GF-D8 (cell line): ENCODE measurements at regions not wholly inside any gene's neighbourhood (a gene's known extent, or its start where the extent isn't known, plus 50 kb on each side); places are given as distances from the start of the nearest gene placed in this dataset.

ENCODE experiments used
- DNase-seq: peaks from one replicate; lab custom pipeline; 2025; lab: John Stamatoyannopoulos, UW

DNA sequence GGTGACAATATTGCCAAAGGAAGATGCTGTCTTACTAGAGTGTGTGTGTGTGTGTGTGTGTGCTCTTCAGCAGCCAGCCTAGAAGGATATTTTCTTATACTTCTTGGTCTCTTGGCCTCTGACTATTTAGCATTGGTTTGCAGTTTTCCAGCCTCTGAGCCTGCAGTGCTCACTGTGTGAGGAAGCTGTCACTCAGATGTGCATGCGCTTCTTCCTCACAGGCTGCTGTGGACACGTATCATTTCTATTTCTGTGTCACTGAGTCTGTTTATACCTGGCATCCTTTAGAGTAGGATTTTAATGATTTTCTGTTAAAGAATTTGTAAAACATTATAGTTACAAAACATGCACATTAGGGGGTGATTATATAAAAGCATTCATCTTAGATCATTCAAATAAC lies 83.3 kb downstream of the ALDH8A1 start:
- DNase-seq: no peak

DNA sequence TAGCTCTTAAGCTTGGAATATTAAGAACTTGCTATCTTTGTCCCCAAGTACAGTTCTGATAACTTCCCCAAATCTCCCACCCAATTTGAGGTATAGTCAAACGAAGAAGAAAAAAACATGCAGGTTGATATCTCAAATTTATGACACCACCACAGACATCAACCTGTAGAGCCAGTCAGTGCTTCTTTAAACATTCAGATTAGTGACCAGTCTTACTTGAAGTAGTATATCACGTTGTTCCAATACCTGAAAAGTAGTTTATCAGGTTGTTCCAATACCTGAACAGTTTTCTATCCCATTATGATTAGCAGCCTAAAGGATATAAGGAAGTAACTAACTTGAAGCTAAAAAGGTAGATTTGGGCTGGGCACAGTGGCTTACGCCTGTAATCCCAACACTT lies 85.3 kb downstream of the ALDH8A1 start:
- no peak for DNase-seq

DNA sequence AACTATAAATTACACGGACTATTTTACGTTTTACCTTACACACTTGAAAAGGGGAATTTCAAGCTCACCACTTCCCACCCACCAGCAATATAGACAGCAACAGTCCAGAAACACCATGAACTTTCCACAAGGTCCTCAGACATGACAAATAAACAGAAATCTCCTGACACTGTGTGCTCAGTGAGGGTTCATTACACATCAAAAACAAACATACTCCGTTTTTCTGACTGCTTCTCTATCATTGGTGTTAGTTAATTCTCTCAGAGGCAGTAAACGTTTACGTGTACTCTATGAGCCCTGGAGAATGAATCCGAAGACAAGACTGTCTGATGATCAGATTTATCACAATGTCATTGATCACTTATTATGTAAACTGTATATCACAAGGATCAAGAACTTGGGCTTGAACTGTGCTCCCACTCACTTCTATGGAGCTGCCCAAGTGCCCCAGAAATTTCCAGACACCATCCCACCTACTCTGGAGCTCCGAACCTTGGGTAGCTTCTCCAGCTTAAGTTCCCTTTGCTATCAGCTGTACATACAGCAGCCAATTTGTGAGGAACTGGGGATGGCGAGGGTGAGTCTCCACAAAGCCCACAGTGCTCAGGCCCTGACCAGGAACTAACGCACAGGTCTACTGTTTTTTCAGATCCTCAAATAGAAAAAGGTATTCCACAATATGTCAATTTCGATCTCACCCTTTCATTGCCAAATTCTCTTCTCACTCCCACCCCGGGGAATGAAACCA lies 86.0 kb downstream of the ALDH8A1 start:
- no peak for DNase-seq

GRCh38 chr6:134854366-134854765 lies 95.5 kb downstream of the ALDH8A1 start:
- no peak for DNase-seq

GRCh38 chr6:134853111-134854055 lies 96.5 kb downstream of the ALDH8A1 start:
- no peak for DNase-seq

- DNase-seq: no peak
These were observed 98.4 kb downstream of the ALDH8A1 start for GRCh38 chr6:134851548-134851947.

- no peak for DNase-seq
These were observed 99.1 kb downstream of the ALDH8A1 start for GRCh38 chr6:134850721-134851305.

- no peak for DNase-seq
These were observed 99.9 kb downstream of the ALDH8A1 start for GRCh38 chr6:134849920-134850447.

DNA sequence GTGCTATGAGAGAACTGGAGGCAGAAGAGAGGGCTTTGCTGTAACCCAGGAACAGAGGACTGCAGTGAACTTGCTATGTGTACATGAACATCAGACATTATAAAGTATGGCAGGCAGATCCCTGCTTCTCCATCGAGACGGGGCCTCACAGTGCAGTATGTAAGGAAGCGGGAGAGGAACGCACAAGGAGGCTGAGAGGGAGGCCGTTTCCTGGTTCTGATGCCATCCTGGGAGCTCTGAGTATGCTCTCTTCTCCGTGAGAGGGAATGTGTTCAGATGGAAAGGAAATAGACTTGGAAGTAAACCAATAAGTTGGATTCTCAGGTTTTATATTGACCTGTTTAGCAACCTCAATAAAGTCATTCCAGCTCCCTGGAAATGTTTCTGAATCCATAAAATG lies 101.8 kb downstream of the ALDH8A1 start:
- DNase-seq: no peak

GRCh38 chr6:134846865-134847264 lies 103.0 kb downstream of the ALDH8A1 start:
- DNase-seq: no peak

DNA sequence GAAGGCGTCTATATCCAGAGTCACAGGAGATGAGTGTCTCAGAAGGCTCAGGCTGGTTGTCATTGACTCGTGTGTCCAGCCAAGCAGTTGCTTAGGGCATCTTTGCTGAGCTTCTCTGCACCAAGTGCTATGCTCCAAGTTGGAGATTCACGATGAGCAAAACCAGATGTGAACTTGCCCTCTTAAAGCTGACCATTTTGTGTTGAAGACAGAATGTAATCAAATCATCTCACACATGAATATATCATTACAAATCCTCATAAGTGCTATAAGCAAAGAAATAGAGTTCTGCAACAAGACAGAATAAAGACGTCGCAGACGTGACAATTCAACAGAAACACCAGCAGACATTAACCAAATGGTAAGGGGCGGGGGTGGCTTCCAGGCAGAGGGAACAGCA lies 103.9 kb downstream of the ALDH8A1 start:
- DNase-seq: no peak

DNA sequence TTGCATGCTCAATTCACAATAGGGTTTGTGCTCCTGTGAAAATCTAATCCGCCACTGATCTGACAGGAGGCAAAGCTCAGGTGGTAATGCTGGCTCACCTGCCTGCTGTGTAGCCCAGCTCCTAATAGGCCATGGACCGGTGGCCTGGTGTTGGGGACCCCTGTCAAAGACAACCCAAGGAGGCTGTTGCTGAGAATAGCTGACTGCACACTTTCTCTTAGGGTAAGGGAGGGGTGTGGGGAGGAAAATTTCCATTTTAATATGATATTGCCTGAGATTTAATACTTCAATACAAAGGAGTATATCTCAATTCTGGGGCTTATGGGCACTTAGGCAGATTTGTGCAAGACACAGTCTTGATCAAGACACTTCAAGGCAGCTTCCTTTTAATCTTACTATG lies 105.8 kb downstream of the ALDH8A1 start:
- no peak for DNase-seq

GRCh38 chr6:134840086-134840867 lies 109.6 kb downstream of the ALDH8A1 start:
- DNase-seq: no peak

GRCh38 chr6:134835993-134836392 lies 113.9 kb downstream of the ALDH8A1 start:
- no peak for DNase-seq

DNA sequence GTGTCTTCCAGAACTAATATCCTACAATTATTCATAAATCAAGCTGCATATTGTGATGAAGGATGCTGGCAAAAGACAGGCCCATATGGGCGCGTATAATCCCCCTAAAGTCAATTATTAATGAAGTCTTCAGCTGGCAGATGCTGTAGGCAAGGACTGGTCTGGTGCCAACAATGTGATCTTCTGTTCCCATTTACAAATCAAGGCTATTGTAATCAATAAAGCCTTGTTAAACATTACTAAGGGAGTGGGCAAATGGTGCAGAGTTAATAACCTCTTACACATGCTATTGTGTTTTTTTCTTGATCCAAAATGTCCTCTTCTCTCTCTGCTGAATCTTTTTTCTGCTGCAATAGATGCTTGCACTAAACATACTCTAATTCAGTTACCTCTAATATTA lies 119.0 kb downstream of the ALDH8A1 start:
- DNase-seq: no peak

DNA sequence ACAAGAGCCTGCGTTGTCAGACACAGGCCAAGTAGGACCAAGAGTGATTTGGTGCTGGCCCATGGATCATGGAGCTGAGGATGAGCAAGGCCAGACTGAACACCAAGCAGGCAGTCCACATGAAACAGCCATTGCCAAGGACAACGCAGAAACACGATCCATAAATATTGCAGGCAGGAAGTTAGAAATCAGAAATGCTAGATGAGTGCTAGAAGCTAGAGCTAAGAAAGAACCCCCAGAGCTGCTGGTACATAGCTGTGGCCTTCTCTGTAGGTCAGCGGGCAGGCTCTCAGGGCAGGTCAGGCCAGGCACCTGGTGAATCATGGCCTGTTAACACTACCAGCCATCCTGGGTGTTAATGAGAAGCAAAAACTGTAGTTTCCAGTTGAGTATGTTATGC lies 119.7 kb downstream of the ALDH8A1 start:
- no peak for DNase-seq

- no peak for DNase-seq
These were observed 121.3 kb downstream of the ALDH8A1 start for GRCh38 chr6:134828641-134829040.

GRCh38 chr6:134826889-134827737 lies 122.8 kb downstream of the ALDH8A1 start:
- no peak for DNase-seq

DNA sequence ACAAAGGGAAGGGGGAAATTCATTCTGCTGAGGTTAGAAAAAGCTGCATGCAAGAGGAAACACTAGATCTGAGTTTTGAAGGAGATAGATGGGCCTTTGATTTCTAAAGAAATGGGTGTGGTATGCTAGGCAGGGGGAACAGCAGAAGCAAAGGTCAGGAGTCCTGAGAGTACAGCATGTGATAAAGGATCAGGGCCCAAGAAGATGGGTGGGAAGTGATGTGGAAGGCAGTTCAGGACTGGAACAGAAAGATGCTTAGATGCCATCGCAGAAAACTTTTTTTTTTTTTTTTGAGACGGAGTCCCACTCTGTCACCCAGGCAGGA lies 126.2 kb downstream of the ALDH8A1 start:
- DNase-seq: no peak

- peak; percentile 11 for DNase-seq
These were observed 126.8 kb downstream of the ALDH8A1 start for GRCh38 chr6:134822920-134823709.
